HG03095 (cell line): ENCODE measurements at regions not wholly inside any gene's neighbourhood (a gene's known extent, or its start where the extent isn't known, plus 50 kb on each side); places are given as distances from the start of the nearest gene placed in this dataset.

Experiments
- ATAC-seq: cut with Tn5 transposase; IDR thresholded peaks from one replicate; pipeline ENCODE4 v1.9.1; 2021; ENCODE audit warnings: moderate library complexity; ENCODE audit not compliant: unreplicated experiment

DNA sequence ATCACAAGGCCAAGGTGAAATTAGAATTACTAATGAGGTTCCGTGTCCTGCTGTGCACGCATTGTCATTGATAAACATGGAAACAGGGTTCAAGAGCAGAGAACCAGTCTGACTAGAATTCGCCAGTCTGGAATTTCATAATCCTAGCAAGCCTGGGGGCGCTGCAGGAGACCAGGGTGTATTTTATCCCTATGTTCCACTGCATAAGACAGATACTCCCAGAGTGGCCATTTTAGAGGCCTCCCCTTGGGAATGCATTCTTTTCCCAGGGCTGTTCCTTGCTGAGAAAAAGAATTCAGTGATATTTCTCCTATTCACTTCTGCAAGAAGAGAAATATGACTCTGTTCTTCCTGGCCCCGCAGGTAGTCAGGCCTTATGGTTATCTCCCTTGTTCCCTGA, 1387.7 kb downstream of the MAT2B start:
- ATAC-seq: no peak

- no peak for ATAC-seq
Measured at GRCh38 chr5:164898705-164899104, 1393.3 kb downstream of the MAT2B start.

DNA sequence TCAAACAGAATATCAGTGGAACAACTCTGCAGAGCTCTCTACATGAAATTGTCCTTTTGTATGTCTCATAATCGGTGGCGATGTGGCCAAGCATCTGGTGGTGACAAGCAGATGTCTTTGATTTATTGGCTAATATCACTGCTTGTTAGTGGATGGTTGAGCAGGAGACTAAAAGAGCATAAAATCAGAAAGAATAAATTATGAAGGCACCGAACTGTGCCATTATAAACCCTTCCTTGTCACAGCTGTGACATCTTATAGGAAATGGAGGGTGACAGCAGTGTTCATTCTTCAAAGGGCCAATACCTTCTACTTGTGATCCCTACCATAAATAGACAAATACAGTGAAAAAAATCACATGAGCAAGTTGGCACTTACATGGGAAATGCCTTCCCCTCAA, 1404.3 kb downstream of the MAT2B start:
- ATAC-seq: no peak

DNA sequence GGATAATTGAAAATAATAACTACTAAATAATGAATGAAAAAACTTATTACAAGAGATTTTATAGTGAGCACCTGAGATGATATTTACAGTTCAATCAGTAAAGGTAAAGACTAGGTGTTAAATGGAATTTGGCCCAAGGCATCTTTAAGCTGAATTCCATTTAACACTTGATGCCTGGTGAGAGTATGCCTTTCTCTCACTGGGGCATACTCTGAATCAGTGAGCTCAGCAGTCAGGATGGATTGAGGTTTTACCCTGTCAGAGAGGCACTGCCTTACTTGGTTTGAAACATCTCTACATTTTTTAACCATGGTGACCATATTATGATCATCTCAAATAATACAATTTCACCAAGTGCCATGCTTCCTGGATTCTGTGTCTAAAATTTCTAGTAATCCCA, 1416.3 kb downstream of the MAT2B start:
- ATAC-seq: no peak

DNA sequence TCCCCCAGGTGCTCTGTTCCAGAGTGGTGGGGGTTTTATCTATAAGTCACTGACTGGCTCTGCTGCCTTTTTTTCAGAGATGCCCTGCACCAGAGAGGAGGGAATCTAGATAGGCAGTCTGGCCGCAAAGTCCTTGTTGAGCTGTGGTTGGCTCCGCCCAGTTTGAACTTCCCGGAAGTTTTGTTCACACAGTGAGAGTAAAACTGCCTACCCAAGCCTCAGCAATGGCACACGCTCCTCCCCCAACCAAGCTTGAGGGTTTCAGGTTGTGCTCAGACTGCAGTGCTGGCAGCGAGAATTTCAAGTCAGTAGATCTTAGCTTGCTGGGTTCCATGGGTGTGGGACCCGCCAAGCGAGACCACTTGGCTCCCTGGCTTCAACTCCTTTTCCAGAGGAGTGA, 1428.6 kb downstream of the MAT2B start:
- ATAC-seq: no peak

DNA sequence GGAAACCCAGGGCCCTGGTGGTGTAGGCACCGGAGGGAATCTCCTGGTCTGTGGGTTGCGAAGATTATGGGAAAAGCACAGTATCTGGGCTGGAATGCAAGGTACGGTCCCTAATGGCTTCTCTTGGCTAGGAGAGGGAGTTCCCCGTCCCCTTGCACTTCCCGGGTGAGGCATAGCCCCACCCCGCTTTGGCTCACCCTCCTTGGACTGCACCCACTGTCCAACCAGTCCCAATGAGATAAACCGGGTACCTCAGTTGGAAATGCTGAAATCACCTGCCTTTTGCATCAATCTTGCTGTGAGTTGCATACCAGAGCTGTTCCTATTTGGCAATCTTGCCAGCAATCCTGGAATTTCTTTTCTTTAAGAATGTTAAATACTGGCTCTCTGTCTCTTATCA, 1429.1 kb downstream of the MAT2B start:
- no peak for ATAC-seq

GRCh38 chr5:164941132-164941531, 1435.7 kb downstream of the MAT2B start:
- no peak for ATAC-seq

DNA sequence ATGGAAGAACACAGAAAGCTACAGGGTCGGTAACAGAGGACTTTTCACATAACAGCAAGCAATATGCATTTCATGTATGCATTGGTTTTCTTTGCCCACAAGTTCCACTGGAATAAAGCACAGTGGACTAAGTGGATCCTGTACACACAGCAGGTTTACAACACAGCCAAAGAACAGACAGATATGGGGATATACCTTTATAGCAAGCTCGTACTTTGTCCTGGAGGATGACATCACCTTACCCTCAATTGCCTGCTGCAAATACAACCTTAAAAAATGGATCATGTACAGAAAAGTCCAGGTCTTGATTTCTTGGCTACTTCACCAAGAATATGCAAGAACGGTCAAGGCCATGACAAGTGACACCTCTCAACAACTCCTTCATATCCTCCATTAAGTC, 1445.5 kb downstream of the MAT2B start:
- no peak for ATAC-seq

DNA sequence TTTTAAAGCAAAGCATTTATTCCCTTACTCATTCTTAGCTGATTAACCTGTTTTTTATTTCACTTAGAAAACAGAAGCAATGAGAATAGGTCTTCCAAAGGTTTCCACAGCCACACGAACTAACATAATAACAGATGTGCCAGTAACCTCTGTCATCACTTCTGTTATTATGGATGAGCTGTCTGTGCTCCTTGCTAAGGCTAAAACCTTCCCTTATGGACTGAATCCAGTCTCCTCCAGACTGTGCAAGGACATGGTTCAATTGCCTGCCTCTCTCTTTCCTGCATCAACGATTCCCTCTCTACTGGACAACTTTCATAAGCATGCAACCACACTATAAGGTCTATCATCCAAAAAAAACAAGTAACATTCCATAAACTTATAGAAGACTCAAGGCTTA, 1446.2 kb downstream of the MAT2B start:
- ATAC-seq: no peak

GRCh38 chr5:164958688-164959087, 1453.3 kb downstream of the MAT2B start:
- no peak for ATAC-seq

GRCh38 chr5:164959761-164960160, 1454.3 kb downstream of the MAT2B start:
- ATAC-seq: no peak

DNA sequence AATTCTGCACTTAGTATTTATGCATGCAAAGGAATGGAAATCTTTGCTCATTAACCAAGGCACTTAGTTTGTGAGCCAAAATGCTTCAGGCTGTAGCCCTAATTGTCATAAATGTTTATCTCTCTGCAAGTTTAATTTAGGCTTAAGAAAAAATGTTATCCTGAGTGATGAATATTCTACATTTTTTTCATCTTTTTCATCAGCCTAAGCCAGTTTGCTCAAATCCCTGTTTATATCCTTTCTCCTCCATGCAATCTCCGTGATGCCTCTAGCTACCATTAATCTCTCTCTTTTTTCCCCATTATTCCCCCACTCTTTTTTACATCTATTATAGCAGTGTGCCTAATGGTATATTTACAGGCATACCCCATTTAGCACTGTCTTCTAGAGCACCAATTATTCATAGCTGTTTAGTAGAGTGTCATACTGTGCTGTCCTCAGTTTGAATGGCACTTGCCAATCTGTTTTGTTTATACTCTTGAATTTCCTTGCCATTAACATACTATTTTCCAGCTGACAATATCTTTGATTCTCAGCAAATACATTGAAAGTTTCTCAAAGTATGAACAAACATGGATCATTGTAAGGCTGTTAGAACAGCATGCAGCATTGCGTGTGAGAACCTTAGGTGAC, 1457.0 kb downstream of the MAT2B start:
- ATAC-seq: no peak

DNA sequence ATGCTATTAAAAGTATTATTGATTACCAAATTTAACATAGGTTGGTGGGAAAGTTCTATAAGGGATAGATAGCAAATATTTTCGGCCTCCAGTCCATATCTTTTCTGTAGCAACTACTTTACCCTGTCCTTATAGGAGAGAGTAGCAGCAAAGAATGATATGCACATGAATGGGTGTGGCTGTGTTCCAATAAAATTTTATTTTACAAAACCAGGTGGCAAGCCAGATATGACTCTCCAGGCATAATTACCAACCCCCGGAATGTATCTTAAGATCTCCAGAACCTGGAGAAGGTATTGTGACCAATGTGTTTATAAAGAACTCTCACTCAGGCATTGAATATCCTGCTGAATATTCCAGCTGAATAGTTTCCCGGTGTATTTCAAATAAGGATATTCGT, 1461.2 kb downstream of the MAT2B start:
- ATAC-seq: no peak

- no peak for ATAC-seq
Measured at GRCh38 chr5:164967354-164967753, 1461.9 kb downstream of the MAT2B start.

- ATAC-seq: no peak
Measured at GRCh38 chr5:164972973-164973372, 1467.6 kb downstream of the MAT2B start.

DNA sequence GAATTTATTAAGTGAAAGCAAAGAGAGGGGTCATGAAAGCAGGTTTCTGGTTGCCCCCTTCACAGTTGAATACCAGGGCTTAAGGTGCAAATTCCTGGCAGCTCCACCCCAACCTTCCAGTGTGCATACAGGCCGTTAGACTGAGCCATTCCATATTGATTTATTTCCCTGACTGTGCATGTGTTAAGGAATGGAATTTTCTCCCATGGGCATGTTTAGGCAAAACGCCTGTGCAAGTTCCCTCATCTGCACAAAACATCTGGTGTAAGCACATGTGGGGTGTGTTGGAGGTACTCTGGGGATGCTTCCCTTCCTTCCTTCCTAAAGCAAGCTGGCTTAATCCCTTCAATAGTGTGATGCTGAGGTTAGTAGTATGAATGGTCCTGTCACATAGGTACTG, 1470.6 kb downstream of the MAT2B start:
- no peak for ATAC-seq

DNA sequence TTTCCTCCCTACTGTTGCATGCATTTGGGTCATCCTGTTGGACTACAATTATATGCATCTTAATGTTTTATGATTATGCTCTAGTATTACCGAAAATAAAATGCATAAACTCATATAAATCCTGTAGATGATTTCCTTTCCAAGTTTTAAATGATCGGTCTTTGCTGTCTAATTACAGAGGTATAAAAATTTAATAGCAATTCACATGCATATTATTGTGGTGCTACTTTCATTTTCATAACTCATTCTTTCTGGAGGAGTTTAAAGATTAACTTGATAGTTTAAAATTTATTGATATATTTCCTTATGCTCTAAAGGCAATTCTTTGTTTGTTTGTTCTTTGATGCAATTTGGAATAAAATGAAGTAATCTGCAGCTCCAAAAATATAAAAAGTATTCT, 1475.1 kb downstream of the MAT2B start:
- no peak for ATAC-seq

DNA sequence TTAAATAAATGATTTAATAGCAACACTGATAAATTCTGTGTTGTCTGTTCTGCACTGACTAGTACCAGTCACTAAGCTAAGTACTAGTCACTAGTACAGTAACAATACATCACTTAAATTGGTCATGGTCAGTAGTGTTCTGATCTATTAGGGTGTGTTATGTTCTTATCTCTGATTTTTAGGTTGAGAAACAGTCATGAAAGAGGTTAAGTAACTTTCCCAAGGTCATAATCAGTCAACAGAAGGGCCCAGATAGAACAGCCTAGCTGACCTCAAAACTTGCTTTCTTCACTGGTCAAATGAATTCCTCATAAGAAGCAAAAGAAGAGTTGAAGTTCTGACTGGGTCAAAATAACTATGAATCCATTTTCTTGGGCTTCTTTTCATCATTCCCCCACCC, 1492.7 kb downstream of the MAT2B start:
- ATAC-seq: no peak

DNA sequence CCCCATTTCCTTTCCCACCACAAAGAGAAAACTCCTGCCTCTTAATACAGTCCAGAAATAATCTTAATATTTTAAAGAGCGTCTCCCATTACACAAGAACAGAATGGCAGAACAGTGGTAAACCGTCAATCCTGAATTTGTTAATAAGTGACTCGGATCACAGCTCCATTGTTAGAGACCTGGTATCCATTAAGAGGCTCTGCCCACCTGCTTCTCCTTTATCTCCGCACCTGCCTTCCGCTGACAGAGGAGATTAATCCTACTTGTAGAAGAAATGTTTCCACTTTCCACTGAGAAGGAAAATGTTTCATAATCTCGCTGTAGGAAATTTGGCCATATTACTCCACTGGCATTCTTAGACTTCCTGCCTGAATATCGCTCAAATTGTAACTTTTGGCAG, 1493.2 kb downstream of the MAT2B start:
- ATAC-seq: no peak

- no peak for ATAC-seq
Measured at GRCh38 chr5:165000479-165001190, 1495.2 kb downstream of the MAT2B start.

GRCh38 chr5:165003283-165003682, 1497.9 kb downstream of the MAT2B start:
- ATAC-seq: no peak

DNA sequence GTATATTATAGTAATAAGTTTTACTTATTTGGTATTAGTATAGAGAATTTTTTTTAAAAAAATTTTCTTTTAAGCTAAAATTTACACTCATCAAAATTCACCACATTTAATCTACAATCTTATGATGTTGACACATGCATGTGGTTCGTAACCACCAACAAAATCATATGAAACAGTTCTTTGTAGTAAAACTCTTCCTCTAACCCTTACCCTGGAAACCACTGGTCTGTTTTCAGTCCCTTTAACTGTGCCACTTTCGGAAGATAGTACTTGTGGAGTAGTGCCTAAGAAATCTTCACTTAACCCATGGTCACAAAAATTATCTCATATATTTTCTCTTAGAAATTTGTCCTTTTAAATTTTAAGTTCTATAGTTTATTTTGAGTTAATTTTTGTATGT, 1498.8 kb downstream of the MAT2B start:
- no peak for ATAC-seq

- no peak for ATAC-seq
Measured at GRCh38 chr5:165014439-165014838, 1509.0 kb downstream of the MAT2B start.
